Lower lobe of right lung (tissue), 2 donors: ENCODE measurements at regions not wholly inside any gene's neighbourhood (a gene's known extent, or its start where the extent isn't known, plus 50 kb on each side); places are given as distances from the start of the nearest gene placed in this dataset.

ENCODE experiments used
- ATAC-seq, 2 donors: fragments of 200-7000 bp; cut with Tn5 transposase; one replicate each; pipeline ENCODE4 v1.9.1; 2020 to 2022; ENCODE audit warnings: mild to moderate bottlenecking in 2 of 2, moderate library complexity in 2 of 2
- DNase-seq: peaks from one replicate; pipeline ENCODE4 v3.0.0-alpha.2; 2020
- H3K27ac ChIP-seq: fragments of 200-600 bp; one replicate; pipeline ENCODE4 v1.8.0; 2022
- H3K27me3 ChIP-seq: fragments of 200-600 bp; one replicate; pipeline ENCODE4 v1.8.0; 2022; ENCODE audit warnings: low read depth
- H3K36me3 ChIP-seq: fragments of 200-600 bp; one replicate; pipeline ENCODE4 v1.8.0; 2022; ENCODE audit warnings: mild to moderate bottlenecking
- H3K4me1 ChIP-seq: fragments of 200-600 bp; one replicate; pipeline ENCODE4 v1.8.0; 2022
- H3K4me3 ChIP-seq: fragments of 200-600 bp; one replicate; pipeline ENCODE4 v1.8.0; 2022; ENCODE audit warnings: mild to moderate bottlenecking
- H3K9me3 ChIP-seq: fragments of 200-600 bp; one replicate; pipeline ENCODE4 v1.8.0; 2022
- CTCF ChIP-seq: fragments of 200-600 bp; IDR thresholded peaks from one replicate; pipeline ENCODE4 v1.8.0; 2022; ENCODE audit warnings: antibody characterized with exemption, mild to moderate bottlenecking
- intact Hi-C: fragments of 100-400 bp; cut with DNase I; formaldehyde crosslinking; loops from one replicate; pipeline ENCODE4 v1.11.0; 2022
- donor health status: DM: no; HTN: yes; CAD: no; lungs with severe emphysema.

DNA sequence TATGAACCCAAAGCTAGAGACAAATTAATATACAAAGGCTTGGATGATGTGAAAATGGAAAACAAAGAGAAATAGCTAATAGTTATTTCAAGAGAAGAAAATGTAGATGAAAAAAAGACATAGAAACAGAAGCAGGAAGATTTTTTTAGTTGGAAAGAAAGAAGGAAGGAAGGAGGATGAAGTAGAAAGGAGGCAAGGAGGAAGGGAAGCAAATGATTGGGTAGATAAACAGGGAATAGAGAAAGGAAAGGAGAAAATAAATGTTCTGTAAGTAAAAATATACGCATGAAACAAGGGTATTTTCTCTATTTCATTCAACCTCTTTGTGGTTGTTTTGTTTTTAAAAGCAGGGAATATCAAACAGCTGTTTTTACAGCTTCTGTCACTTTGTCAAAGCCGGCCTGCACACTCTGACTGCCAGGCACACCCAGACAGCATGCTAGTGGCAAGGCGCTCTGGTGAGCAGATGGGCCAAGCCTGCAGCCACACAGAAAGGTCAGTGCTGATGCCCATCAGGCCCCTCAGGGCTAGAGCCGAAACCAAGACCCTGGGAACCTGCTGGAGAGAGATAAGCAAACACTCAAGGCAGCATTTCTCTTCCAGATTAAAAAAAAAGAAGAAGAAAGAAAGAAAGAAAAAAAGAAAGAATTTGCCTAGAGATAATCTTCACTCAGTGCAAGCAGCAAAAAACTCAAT is 72.9 kb upstream of the CTTNBP2NL start:
- H3K4me1 ChIP-seq = peaks cover 6% of the 10 kb centered on the region
- DNase-seq = no peak
- no peaks in the 10 kb centered on the region for H3K27me3 ChIP-seq
- no peak for TF ChIP-seq CTCF
- H3K27ac ChIP-seq = no peak overlapping the region
- intact Hi-C loops = no loop called here
- H3K36me3 ChIP-seq = no peaks in the 10 kb centered on the region
- H3K9me3 ChIP-seq = no peaks in the 10 kb centered on the region
- no peak overlapping the region for H3K4me3 ChIP-seq
- ATAC-seq = no peak

GRCh38 chr1:112325504-112325903 is 70.5 kb upstream of the CTTNBP2NL start:
- no peak overlapping the region for H3K4me3 ChIP-seq
- H3K4me1 ChIP-seq = no peaks in the 10 kb centered on the region
- H3K9me3 ChIP-seq = no peaks in the 10 kb centered on the region
- ATAC-seq (peak; percentile 24 to 27), DNase-seq (no peak)
- H3K27me3 ChIP-seq = no peaks in the 10 kb centered on the region
- no peak overlapping the region for H3K27ac ChIP-seq
- no peak for TF ChIP-seq CTCF
- H3K36me3 ChIP-seq = no peaks in the 10 kb centered on the region
- intact Hi-C loops = no loop called here

DNA sequence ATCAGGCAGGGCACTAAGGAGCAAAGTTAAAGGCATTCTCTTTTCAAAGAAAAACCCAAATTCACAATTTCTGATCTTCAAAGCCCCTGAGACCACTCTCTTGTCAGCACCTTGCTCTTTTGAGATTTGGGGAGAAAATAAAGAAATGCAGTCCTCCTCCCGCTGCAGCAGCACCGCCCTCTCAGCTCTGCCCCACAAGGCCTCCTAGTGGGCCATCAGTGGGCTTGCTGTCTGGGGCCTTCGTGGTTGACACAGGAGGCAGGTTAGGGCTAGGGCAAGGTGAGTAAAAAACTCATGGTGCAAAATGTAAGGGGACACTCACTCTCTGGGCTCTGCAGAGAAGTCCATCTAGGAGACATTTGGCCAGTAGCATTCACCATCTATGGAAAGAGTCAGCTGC is 67.4 kb upstream of the CTTNBP2NL start:
- Histone ChIP-seq H3K36me3 (no peaks in the 10 kb centered on the region), H3K9me3 (no peaks in the 10 kb centered on the region), H3K27ac (no peak overlapping the region), H3K4me3 (no peak overlapping the region), H3K27me3 (peaks cover 6% of the 10 kb centered on the region), H3K4me1 (no peaks in the 10 kb centered on the region)
- ATAC-seq = no peak
- TF ChIP-seq CTCF = no peak
- no peak for DNase-seq
- intact Hi-C loops = no loop called here

- peaks cover 9% of the 10 kb centered on the region for H3K27me3 ChIP-seq
- DNase-seq (no peak), ATAC-seq (no peak)
- no peaks in the 10 kb centered on the region for H3K9me3 ChIP-seq
- no peak overlapping the region for H3K4me3 ChIP-seq
- peaks cover 5% of the 10 kb centered on the region for H3K4me1 ChIP-seq
- H3K27ac ChIP-seq = no peak overlapping the region
- no peaks in the 10 kb centered on the region for H3K36me3 ChIP-seq
- intact Hi-C loops = no loop called here
- TF ChIP-seq CTCF = no peak
Observed at GRCh38 chr1:112332176-112333150, 63.6 kb upstream of the CTTNBP2NL start.

DNA sequence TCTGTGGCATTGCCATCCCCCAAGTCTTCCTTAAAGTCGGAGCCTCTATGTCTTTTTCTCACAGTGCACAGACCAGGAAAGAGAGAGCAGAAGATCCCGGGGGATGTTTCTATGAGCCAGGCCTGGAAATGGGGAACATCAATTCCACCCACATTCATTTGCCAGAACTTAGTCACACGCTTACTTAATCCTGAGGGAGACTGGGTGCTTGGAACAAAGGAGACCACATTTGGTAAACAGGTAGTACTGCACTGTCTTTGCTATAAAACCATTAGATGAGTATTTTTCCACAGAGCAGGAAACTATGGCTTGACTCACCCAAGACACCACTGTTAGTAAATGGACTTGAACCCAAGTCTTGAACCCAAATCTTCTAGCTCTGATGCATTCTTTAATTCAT is 60.7 kb upstream of the CTTNBP2NL start:
- no peaks in the 10 kb centered on the region for H3K36me3 ChIP-seq
- intact Hi-C loops = no loop called here
- no peak for DNase-seq

More for the DNA sequence above, 60.7 kb upstream of the CTTNBP2NL start:
- TF ChIP-seq CTCF = no peak
- no peak for ATAC-seq
- Histone ChIP-seq H3K4me1 (peaks cover 6% of the 10 kb centered on the region), H3K4me3 (no peak overlapping the region), H3K27ac (no peak overlapping the region), H3K9me3 (no peaks in the 10 kb centered on the region), H3K27me3 (peaks cover 9% of the 10 kb centered on the region)
